Transverse colon (tissue), 4 donors: ENCODE measurements at regions not wholly inside any gene's neighbourhood (a gene's known extent, or its start where the extent isn't known, plus 50 kb on each side); places are given as distances from the start of the nearest gene placed in this dataset.

Experiments used
- DNase-seq: peaks from one replicate; pipeline ENCODE4 v3.0.0-alpha.2; 2019
- H3K27ac ChIP-seq, 4 donors: fragments of 200-600 bp; sonication (generic); 2 replicates each; pipeline ENCODE4 v1.5.1; 2016 to 2018; ENCODE audit warnings: inconsistent platforms in 4 of 4
- H3K27me3 ChIP-seq: fragments of 200-600 bp; sonication (generic); 2 replicates; pipeline ENCODE4 v1.5.1; 2017; ENCODE audit warnings: inconsistent platforms
- H3K36me3 ChIP-seq, 4 donors: fragments of 200-600 bp; sonication (generic); 2 replicates each; pipeline ENCODE4 v1.5.1; 2017 to 2019; ENCODE audit warnings: inconsistent platforms in 4 of 4
- H3K4me1 ChIP-seq, 4 donors: fragments of 200-600 bp; sonication (generic); 2 replicates each; pipeline ENCODE4 v1.5.1; 2017 to 2020; ENCODE audit warnings: inconsistent platforms in 4 of 4
- H3K4me3 ChIP-seq, 4 donors: fragments of 200-600 bp; sonication (generic); 1 replicate in 1 of 4; 2 replicates in 3 of 4; pipeline versions ENCODE4 v1.5.1 to v1.6.1; 2017 to 2019; ENCODE audit warnings: inconsistent platforms in 4 of 4
- H3K9me3 ChIP-seq, 2 donors: fragments of 200-600 bp; sonication (generic); 2 replicates each; pipeline ENCODE4 v1.5.1; 2017 to 2019; ENCODE audit warnings: inconsistent platforms in 2 of 2
- CTCF ChIP-seq, 5 experiments: fragments of 200-600 bp in 3 of 5; fragments of 450-650 bp in 2 of 5; sonication (generic) in 3 of 5; IDR thresholded peaks; 1 replicate in 2 of 5; 2 replicates in 3 of 5; pipeline ENCODE4 v1.5.1; 2016 to 2017; ENCODE audit warnings: antibody characterized with exemption in 5 of 5, inconsistent platforms in 3 of 5, mild to moderate bottlenecking in 2 of 5, moderate library complexity in 1 of 5
- EP300 ChIP-seq: sonication (generic); formaldehyde crosslinking; IDR thresholded peaks from one replicate; pipeline ENCODE4 v1.6.1; 2017; ENCODE audit warnings: antibody characterized with exemption, low read depth
- POLR2A ChIP-seq: fragments of 450-650 bp; IDR thresholded peaks from one replicate; pipeline ENCODE4 v1.6.1; 2016; ENCODE audit warnings: antibody characterized with exemption, mild to moderate bottlenecking, moderate library complexity
- POLR2AphosphoS5 ChIP-seq, 3 donors: sonication (generic); formaldehyde crosslinking; IDR thresholded peaks; one replicate each; pipeline ENCODE4 v1.6.1; 2016; ENCODE audit warnings: antibody characterized with exemption in 3 of 3
- WGBS, 2 donors: methylation state at CpG; one replicate each; pipeline ENCODE4 v1.1.5; 2018; ENCODE audit warnings: low coverage in 1 of 2; 5-methylcytosine and 5-hydroxymethylcytosine counted together
- in situ Hi-C, 4 donors: fragments of 200-750 bp; cut with MboI; loops; one replicate each; pipeline versions ENCODE4 v1.15.0 to v1.15.1; 2017; ENCODE audit warnings: low sequenced_read_pairs in 3 of 4, low pct_ligation_motif_present in 1 of 4, low pct_unique_long_range_greater_than_20kb in 1 of 4
- intact Hi-C: fragments of 100-400 bp; cut with DNase I; formaldehyde crosslinking; loops from one replicate; pipeline ENCODE4 v1.15.1; 2023; ENCODE audit warnings: low total_unique reads

- TF ChIP-seq POLR2AphosphoS5 (IDR thresholded peaks at IDR 0.05) (no peak), CTCF (IDR thresholded peaks at IDR 0.05) (no peak), POLR2A (no peak), EP300 (no peak)
- intact Hi-C loops (no loop called here), in situ Hi-C loops (no loop called here)
- H3K27me3 ChIP-seq: no peaks in the 10 kb centered on the region
- no peak overlapping the region for H3K27ac ChIP-seq
- no peaks in the 10 kb centered on the region for H3K4me1 ChIP-seq
- DNase-seq: no peak
- peaks cover 0 to 3% of the 10 kb centered on the region in 2 donors for H3K9me3 ChIP-seq
- WGBS, 2 donors: 50 to 75% methylated on average over 2 to 6 of the region's 6 CpGs
- no peak overlapping the region for H3K4me3 ChIP-seq
- H3K36me3 ChIP-seq: no peaks in the 10 kb centered on the region
These were observed 1711.7 kb downstream of the TP53TG3F start for GRCh38 chr16:35171106-35171505.

- intact Hi-C loops (no loop called here), in situ Hi-C loops (no loop called here)
- H3K9me3 ChIP-seq: peaks cover 0 to 3% of the 10 kb centered on the region in 2 donors
- no peaks in the 10 kb centered on the region for H3K4me1 ChIP-seq
- H3K27me3 ChIP-seq: no peaks in the 10 kb centered on the region
- TF ChIP-seq POLR2AphosphoS5 (IDR thresholded peaks at IDR 0.05) (no peak), POLR2A (no peak), CTCF (IDR thresholded peaks at IDR 0.05) (no peak), EP300 (no peak)
- H3K36me3 ChIP-seq: no peaks in the 10 kb centered on the region
- DNase-seq: no peak
- H3K27ac ChIP-seq: no peak overlapping the region
- H3K4me3 ChIP-seq: no peak overlapping the region
- 93% methylated on average over 29 of the region's 29 CpGs; no CpG with 5 or more reads in 1 of the 2 donors for WGBS, 2 donors
These were observed 1713.9 kb downstream of the TP53TG3F start for GRCh38 chr16:35173295-35173694.

GRCh38 chr16:35174016-35174415, 1714.6 kb downstream of the TP53TG3F start:
- H3K4me1 ChIP-seq: no peaks in the 10 kb centered on the region
- H3K4me3 ChIP-seq: no peak overlapping the region
- H3K36me3 ChIP-seq: no peaks in the 10 kb centered on the region
- H3K27me3 ChIP-seq: no peaks in the 10 kb centered on the region
- WGBS, 2 donors: 84% methylated on average over 4 of the region's 4 CpGs; no CpG with 5 or more reads in 1 of the 2 donors
- H3K9me3 ChIP-seq: peaks cover 0 to 3% of the 10 kb centered on the region in 2 donors
- TF ChIP-seq CTCF (IDR thresholded peaks at IDR 0.05): no peak
- TF ChIP-seq POLR2AphosphoS5 (IDR thresholded peaks at IDR 0.05): no peak
- DNase-seq: no peak
- in situ Hi-C loops: no loop called here
- no peak overlapping the region for H3K27ac ChIP-seq
- intact Hi-C loops: no loop called here

GRCh38 chr16:35176449-35176848, 1717.0 kb downstream of the TP53TG3F start:
- Histone ChIP-seq H3K4me1 (no peaks in the 10 kb centered on the region), H3K27me3 (no peaks in the 10 kb centered on the region), H3K27ac (no peak overlapping the region), H3K9me3 (peaks cover 0 to 3% of the 10 kb centered on the region in 2 donors), H3K4me3 (no peak overlapping the region), H3K36me3 (no peaks in the 10 kb centered on the region)
- no peak for DNase-seq
- 55% methylated on average over 5 of the region's 5 CpGs; no CpG with 5 or more reads in 1 of the 2 donors for whole genome bisulfite sequencing, 2 donors
- in situ Hi-C loops (no loop called here), intact Hi-C loops (no loop called here)
- TF ChIP-seq POLR2AphosphoS5 (IDR thresholded peaks at IDR 0.05) (no peak), CTCF (IDR thresholded peaks at IDR 0.05) (no peak), POLR2A (no peak), EP300 (no peak)
